NK-92 treated with Interleukin-12 subunit alpha and Interleukin-12 subunit beta, amount 100 ng/mL, for 24 hours (cell line): ENCODE measurements at regions not wholly inside any gene's neighbourhood (a gene's known extent, or its start where the extent isn't known, plus 50 kb on each side); places are given as distances from the start of the nearest gene placed in this dataset.

ENCODE experiments used
- DNase-seq: peaks from one replicate; lab custom pipeline; 2025; lab: John Stamatoyannopoulos, UW

- no peak for DNase-seq
These were observed 722.0 kb downstream of the EPHA4 start for GRCh38 chr2:220850116-220850515.

- DNase-seq: no peak
These were observed 716.8 kb downstream of the EPHA4 start for GRCh38 chr2:220855296-220855695.

- DNase-seq: no peak
These were observed 715.6 kb downstream of the EPHA4 start for GRCh38 chr2:220856486-220856885.

- no peak for DNase-seq
These were observed 714.7 kb downstream of the EPHA4 start for GRCh38 chr2:220857368-220857767.

GRCh38 chr2:220858101-220858500 lies 714.0 kb downstream of the EPHA4 start:
- DNase-seq: no peak

GRCh38 chr2:220871909-220872308 lies 700.2 kb downstream of the EPHA4 start:
- DNase-seq: no peak

GRCh38 chr2:220876080-220876824 lies 695.9 kb downstream of the EPHA4 start:
- no peak for DNase-seq

GRCh38 chr2:220877491-220877890 lies 694.6 kb downstream of the EPHA4 start:
- no peak for DNase-seq

- DNase-seq: no peak
These were observed 694.2 kb downstream of the EPHA4 start for GRCh38 chr2:220877897-220878296.

GRCh38 chr2:220880623-220881596 lies 691.2 kb downstream of the EPHA4 start:
- no peak for DNase-seq

- DNase-seq: no peak
These were observed 689.6 kb downstream of the EPHA4 start for GRCh38 chr2:220882507-220882906.

- no peak for DNase-seq
These were observed 686.5 kb downstream of the EPHA4 start for GRCh38 chr2:220885593-220885992.

GRCh38 chr2:220887271-220887870 lies 684.7 kb downstream of the EPHA4 start:
- DNase-seq: no peak

- no peak for DNase-seq
These were observed 684.2 kb downstream of the EPHA4 start for GRCh38 chr2:220887876-220888275.

- DNase-seq: no peak
These were observed 681.2 kb downstream of the EPHA4 start for GRCh38 chr2:220890931-220891330.

GRCh38 chr2:220891405-220891804 lies 680.7 kb downstream of the EPHA4 start:
- DNase-seq: no peak

- no peak for DNase-seq
These were observed 680.0 kb downstream of the EPHA4 start for GRCh38 chr2:220892018-220892634.

- DNase-seq: no peak
These were observed 678.7 kb downstream of the EPHA4 start for GRCh38 chr2:220893411-220893810.

- DNase-seq: no peak
These were observed 678.0 kb downstream of the EPHA4 start for GRCh38 chr2:220894069-220894468.

- no peak for DNase-seq
These were observed 672.6 kb downstream of the EPHA4 start for GRCh38 chr2:220899492-220899891.

GRCh38 chr2:220904015-220904414 lies 668.1 kb downstream of the EPHA4 start:
- no peak for DNase-seq

GRCh38 chr2:220913384-220913783 lies 658.7 kb downstream of the EPHA4 start:
- DNase-seq: no peak
